HG03460 (cell line): ENCODE measurements at regions not wholly inside any gene's neighbourhood (a gene's known extent, or its start where the extent isn't known, plus 50 kb on each side); places are given as distances from the start of the nearest gene placed in this dataset.
"Not testable (repeated sequence)": the region's sequence is repeated elsewhere in the genome, so short reads cannot be mapped to it uniquely, and the experiment has no call there.

ENCODE experiments used
- ATAC-seq: cut with Tn5 transposase; IDR thresholded peaks from one replicate; pipeline ENCODE4 v1.9.1; 2021; ENCODE audit not compliant: unreplicated experiment

DNA sequence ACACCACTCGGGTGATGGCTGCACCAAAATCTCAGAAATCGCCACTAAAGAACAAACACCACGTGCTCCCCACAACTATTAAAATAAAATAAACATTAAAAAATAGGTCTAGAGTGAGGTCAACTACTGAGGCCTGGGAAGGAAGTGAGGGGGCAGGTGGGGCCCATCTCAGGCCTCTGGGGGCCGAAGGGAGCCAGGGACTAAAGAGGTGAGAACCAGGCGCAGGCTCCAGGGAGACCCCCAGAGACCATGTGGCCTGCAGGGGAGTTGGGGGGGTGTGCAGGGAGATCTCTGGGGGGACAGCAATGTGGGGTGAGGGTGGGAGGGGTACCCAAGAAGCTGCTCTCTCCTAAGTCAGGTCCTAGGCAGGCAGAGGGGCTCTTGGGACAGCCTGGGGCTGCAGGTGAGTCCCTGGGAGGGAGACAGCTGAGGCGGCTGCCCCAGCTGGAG, 111.3 kb upstream of the SMURF2 start:
- no peak for ATAC-seq

DNA sequence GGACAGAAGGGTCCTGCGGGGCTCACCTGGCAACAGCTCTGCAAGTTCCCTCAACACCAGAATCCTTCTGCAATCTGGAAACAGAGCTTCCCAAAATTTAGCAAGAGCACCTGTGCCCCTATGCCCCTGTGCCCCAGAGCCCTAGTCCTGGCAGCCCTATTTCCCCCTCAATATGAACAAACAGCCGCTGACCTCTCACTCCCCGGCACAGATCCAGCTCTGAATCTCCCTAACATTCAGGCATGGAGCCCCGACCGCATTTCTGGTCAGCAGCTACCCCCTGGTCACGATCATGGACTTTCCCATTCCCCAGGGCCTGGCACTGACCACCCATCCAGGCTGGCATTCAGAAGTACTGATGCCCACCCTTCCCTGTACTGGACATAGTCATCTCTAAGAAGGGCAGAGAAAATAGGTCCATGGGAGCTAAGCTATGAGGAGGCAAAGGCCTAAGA, 110.8 kb upstream of the SMURF2 start:
- no peak for ATAC-seq

DNA sequence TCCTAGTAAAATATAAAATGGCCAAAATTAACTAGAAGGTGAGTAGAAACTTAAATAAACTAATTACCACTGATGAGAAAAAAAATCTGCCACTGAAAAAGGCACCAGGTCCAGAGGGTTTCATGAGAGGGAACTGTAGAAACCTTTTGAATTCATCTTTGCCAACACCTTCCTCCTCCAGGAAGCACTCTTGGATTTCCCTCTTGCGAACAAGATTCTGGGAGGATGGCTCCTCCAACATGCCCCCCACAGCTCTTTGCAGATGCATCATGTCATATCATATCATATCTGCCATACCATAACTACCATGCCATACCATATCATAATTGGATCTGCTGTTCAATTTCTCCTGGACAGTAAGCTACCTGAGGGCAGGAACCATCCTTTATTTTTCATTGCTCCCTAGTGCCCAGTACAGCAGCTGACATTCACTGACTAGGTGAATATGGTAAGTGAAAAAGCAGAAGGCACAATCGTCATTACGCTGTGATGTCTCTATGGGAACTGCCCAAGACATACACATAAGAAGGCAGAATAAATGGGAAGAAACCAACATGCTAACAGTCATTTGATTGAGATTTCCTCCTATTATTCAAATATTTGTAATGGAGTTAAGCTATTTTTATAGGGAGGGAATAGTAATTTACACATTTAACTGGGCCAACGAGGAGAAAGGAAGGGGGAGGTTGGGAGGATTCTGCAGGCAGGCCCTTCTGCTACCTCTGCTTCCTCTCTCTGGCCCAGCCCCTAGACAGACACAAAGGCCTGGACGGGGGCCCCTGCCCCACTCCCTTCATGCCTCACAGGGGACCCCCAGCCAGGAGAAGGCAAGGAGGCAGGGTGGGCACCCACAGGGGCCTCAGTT, 110.1 kb upstream of the SMURF2 start:
- no peak for ATAC-seq

DNA sequence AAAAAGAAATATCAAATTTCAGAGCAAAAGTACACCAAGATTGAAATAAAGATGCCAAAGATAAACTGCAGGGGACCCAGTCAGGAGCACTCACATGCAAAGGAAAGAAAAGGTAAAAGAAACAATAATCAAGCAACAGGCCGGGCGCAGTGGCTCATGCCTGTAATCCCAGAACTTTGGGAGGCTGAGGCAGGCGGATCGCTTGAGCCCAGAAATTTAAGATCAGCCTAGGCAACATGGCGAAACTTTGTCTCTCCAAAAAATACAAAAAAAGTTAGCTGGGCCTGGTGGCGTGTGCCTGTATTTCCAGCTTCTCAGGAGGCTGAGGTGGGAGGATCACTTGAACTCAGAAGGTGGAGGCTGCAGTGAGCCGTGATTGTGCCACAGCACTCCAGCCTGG, 107.6 kb upstream of the SMURF2 start:
- ATAC-seq: no peak

DNA sequence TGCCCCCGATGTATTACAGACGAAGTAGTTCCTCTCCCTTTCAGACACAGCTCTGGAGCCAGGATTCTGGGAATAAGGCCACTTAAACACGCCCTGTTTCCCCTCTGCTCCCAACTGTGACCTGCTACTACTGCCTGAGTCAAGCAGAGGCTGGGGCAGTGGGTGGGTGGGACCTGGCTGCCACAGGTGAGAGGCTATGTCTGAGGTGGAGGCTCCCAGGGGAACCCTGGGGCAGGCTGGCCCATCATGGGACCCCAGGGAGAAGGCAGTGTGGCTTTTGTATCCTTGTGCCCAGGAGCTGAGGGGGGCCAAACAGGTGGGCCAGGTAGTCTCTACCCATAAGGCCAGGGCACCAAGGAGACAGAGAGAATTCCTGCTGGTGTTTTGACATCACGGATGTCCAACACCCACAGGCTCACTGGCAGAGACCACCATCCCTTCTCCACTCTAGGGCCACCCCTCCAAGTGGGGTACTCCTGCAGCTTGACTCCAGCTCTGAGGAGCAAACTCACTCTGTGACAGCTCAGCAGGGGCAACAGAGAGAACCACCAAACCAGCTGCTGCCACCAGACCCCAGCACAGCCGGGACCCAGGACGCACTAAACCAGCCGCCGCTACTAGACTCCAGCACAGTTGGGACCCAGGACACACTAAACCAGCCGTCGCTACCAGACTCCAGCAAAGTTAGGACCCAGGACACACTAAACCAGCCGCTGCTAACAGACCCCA, 105.3 kb upstream of the SMURF2 start:
- ATAC-seq: no peak

DNA sequence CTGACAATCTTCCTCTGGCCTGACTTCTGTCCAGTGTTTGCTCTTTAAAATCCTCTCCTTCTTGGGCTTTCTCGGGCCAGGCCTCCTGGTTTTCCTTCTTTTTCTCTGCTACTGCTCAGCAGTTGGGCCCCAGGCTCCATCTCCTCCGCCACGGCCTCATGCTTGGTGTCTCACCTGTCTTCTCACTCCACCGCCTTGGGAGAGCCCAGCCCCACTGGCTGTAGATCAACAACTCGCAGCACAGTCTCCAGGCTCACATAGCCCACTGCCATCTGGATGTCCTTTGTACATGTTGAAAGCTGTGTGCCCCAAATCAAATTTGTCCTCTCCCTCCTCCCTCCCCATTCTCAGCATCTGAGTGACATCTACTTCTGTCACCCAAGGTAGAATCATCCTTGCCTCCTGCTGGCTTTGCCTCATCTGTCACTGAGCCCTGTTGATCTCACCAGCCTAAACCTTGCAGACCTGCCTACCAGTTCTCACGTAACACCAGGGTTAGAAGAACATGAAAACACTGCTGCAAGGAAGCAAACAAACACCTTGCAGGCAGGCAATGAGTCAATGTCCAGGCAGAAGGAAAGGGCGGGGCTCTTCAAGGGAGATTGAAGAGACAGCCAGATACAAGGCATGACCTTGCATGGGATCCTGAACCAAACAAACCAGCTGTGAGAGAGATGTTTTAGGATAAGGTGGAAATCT, 103.2 kb upstream of the SMURF2 start:
- no peak for ATAC-seq

DNA sequence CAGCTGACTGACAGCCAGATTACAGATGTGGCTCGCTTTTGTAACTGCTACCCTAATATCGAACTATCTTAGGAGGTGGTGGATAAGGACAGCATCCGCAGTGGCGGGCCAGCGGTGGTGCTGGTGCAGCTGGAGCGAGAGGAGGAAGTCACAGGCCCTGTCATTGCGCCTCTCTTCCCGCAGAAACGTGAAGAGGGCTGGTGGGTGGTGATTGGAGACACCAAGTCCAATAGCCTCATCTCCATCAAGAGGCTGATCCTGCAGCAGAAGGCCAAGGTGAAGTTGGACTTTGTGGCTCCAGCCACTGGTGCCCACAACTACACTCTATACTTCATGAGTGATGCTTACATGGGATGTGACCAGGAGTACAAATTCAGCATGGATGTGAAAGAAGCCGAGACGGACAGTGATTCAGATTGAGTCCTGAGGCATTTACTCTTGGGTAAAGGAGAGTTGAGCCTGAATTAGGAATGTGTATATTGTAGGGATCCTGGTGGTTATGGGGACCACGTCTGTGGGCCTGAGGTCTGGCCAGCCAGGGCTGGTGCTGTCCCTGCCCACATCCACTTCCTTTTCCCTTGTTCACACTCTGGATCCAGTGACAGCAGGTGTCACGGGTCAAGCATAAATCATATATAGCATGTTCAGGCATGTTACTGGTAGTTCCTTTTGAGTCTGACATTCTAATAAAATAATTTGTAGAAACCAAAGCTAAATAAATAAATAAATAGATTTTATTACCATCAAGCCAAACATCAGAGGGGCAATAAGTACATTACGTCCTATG, 89.0 kb upstream of the SMURF2 start:
- no peak for ATAC-seq

DNA sequence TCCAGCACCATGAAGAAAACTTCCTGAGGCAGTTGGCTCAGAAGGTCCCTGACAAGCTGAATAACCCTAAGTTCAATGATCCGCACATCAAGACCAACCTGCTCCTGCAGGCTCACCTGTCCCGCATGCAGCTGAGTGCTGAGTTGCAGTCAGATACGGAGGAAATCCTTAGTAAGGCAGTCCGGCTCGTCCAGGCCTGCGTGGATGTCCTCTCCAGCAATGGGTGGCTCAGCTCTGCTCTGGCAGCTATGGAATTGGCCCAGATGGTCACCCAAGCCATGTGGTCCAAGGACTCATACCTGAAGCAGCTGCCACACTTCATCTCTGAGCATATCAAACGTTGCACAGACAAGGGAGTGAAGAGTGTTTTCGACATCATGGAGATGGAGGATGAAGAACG, 88.4 kb upstream of the SMURF2 start:
- ATAC-seq: no peak

DNA sequence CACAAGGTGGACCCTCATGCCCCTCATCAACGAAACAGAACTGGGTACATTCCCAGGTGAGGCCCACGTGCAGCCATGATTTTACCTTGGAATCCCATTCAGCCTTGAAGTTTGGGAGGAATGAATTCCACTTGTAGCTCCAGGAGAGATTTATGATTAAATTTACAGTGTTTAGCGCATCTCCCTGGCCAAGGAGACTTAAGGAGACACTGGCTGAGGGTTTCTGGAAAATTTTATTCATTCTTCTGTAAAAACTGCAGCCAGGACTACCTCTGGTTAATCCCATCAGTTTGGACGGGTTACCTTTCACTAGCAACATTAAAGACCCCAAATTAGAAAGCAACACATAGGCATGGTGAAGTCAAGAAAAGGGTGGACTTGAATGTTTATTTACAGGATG, 87.2 kb upstream of the SMURF2 start:
- no peak for ATAC-seq

DNA sequence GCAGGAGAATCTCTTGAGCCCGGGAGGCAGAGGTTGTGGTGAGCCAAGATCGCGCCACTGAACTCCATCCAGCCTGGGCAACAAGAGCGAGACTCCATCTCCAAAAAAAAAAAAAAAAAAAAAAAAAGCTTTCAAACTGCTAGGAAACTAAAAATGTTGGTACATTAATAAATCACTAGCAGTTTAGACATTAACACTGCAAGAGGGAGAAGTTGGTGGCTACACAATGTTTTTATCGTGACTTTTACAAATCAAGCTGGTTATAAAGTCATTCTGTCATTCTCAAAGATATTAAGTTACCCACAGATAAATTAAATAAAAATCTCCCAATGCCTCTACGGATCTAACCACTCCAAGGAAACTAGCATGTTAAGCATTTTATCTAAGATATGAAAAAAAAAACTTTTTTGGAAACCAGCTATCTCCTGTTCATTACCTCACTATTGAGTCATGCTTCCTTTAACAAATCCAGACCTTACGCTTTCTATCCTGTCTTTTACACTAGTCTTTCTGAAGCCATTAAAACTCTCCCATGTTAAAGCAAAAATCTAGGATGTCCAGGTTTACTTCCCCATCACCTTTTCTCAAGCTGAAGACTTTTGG, 85.9 kb upstream of the SMURF2 start:
- no peak for ATAC-seq

DNA sequence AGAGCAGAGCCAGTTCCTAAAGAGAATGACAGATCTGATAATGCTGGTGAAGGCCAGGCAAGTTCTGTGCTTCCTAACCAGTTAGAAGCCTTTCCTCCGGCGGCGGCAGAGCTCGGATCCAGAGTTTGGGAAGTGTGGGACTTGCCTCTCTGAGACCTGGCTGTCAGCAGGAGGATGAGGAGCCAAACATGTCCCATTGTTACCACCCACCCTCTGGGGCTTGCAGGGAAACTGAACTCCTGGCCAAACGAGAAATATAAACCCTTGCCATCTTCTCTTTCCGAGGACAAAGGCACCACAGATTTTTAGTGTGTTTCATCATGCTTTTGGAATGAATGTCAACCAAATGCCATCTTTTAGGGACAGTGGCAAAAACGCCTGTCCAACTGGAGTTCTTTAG, 80.2 kb upstream of the SMURF2 start:
- no peak for ATAC-seq

DNA sequence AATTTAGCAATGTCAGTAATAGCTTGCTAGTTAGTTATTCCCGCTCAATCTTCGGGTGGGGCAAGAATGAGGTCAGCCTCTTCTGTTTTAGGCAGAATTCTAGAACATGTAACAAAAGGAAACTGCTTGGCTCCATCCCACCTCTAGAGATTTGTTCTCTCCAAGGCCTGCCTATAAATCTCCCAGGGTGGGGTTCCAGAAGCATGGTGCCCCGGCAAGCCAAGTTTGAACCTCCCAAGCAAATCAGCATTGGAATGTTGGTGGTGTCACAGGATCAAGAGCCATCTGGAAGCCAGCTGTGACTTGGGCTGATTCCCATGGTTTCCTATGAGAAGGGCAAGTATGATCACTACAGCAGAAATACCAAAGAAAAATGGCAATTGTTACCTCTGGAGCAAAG, 79.8 kb upstream of the SMURF2 start:
- not testable (repeated sequence) for ATAC-seq

DNA sequence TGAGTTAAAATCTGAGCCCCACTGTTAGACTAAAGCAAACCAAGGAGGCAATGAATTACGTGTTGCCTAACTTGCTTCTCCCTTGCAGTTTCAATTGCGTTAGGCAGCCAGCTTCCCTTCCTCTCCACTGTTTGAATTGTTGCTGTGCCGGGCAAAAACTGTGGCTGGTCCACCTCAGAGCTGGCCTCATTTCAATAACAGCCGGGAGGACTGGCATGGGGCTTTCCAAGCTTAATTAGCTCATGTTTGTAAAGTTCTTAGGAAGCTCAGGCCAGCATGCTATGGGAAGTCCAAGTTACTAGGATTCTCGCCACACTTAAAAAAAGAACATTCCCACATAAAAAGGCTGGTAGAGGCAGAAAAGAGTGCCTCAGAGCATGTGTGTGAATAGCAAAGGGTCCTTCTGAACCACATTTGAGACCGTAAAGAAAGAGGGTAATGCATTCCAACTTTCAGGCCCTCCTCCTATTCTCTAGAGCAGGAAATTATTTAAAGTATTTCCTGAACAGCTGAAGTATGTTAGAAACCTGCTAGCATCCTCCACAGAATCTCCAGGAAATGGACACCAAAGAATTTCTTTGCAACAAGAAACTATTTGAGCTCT, 79.0 kb upstream of the SMURF2 start:
- no peak for ATAC-seq

DNA sequence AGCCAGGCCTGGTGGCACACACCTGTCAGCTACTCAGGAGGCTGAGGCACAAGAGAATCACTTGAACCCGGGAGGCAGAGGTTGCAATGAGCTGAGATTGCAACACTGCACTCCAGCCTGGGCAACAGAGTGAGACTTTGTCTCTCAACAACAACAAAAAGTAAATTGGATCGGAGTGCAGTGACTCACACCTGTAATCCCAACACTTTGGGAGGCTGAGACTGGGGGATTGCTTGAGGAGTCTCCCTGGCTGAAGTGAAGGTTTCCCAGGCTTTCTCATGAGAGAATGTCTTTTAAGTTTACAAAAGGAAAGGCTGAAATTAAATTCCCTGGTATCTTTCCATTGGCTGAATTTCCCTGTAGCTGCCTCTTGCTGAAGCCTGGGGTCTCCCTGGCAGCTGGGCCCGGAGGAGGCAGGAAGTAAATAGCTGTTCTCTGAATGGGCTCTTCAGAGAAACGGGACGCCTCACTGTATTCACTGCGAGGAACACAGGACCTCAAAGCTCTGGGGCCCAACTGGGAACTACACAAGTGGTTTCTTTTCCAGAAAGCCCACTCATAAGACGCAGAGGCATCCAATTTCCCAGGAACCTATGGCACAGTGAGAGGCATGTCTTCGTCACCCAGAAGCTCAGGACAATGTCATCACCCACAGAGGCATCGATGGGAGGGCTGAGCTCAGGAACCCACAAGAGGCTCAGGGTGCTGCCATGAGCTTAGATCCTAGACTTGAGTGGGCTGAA, 77.4 kb upstream of the SMURF2 start:
- no peak for ATAC-seq

DNA sequence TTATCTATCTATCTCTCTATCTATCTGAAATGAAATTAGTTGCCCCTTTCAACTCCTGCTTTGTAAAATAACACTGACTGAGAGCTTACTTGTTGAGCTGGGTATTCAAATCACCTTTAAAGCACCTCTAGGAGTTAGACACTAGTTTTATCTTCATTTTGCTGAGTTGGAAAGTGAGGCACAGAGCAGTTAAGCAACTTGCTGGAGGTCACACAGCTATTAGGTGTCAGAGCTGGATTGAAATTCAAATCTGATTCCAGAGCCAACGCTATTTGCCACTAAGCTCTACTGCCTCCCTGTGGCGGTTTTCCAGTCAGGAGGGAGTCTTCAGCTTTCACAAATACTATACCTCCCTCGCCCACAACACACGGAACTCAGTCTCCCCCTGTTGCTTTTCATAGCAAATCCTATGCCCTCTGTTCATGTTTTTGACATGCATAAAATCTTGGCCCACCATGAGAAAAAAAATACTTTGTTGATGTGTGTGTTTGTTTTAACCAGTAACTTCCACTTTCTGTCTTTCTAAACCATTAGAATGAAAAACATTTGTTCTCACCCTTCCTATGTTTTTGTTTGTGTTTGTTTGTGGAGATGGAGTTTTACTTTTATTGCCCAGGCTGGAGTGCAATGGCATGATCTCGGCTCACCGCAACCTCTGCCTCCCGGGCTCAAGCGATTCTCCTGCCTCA, 74.8 kb upstream of the SMURF2 start:
- no peak for ATAC-seq

DNA sequence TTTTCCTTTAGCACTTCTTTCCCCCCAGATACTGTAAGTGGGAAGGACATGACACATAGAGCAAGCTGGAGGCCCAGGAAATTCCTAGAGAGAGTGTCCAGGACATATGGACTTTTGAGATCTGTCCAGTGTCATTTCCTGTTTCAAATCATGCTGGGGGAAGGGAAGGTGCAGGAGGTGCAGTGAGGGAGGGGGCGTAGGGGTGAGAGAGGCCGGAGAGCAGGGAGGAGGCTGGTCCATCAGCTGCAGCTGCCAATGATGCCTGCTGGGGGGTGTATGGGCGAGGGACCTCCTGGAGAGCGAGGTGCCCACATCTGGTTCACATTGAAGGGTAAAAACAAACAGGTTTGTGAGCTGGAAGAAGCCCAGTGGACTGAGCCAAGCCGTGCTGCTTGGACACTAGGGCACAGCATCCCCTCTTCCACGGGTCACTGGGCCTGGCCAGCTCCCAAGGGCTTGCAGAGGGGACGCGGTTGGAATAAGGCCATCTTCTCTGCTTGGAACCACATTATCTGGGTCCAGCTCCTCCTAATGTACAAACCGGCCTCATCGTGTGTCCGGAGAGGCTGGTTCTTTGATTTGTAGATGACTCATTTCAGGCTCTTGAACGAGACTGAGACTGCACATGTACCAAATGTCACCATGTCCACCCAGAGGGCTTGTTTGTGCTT, 70.4 kb upstream of the SMURF2 start:
- ATAC-seq: no peak

DNA sequence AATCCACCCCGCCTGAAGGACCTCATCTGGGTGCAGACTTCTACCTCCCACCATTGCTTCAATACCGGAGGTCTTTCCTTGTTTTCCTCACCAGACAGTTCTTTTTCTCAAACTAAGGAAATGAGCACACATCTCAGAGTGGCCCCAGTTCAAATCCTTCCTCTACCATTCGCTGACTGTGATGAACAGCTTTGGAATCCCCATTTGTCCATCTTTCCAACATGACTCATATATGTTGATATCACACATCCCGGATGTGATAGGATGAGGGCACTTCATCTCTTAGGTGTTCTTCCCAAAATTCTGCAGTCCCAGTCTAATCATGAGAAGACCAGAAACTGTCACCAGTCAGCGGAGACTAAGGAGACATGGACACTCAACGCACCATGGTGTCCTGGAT, 67.9 kb upstream of the SMURF2 start:
- not testable (repeated sequence) for ATAC-seq

DNA sequence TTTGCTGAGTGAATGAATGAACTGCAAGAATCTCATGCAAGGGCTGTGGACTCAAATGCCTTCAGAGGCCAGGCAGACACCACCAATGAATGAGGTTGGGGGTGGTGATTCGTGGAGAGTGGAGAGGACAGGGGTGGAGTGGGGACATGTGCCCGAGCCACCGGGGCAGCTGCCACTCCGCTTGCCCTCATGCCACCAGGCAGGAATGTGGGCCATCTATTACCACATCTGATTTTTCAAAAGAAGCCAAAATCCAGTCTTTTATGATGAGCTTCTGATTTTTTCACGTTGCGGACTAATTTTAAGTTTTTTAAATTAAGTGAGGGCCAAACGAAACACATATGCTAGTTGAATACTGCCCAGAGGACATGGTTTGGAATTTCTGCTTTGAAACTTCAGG, 67.1 kb upstream of the SMURF2 start:
- no peak for ATAC-seq
